Trophoblast cell (in vitro differentiated cells and primary cell): ENCODE measurements at regions not wholly inside any gene's neighbourhood (a gene's known extent, or its start where the extent isn't known, plus 50 kb on each side); places are given as distances from the start of the nearest gene placed in this dataset.
"Not testable (repeated sequence)": the region's sequence is repeated elsewhere in the genome, so short reads cannot be mapped to it uniquely, and the experiment has no call there.

ENCODE experiments used
- DNase-seq, 2 donors: peaks; one replicate each; pipeline ENCODE4 v3.0.0-alpha.2; 2016
- H2AFZ ChIP-seq: 2 replicates; pipeline ENCODE4 v1.6.1; 2013; ENCODE audit warnings: low read length, moderate library complexity, mild to moderate bottlenecking; ENCODE audit not compliant: insufficient read depth, poor library complexity
- H2AK5ac ChIP-seq: 2 replicates; pipeline ENCODE4 v1.6.1; 2013; ENCODE audit warnings: mild to moderate bottlenecking, low read length
- H2BK120ac ChIP-seq: 2 replicates; pipeline ENCODE4 v1.6.1; 2013; ENCODE audit warnings: low read length, mild to moderate bottlenecking, moderate library complexity; ENCODE audit not compliant: insufficient read depth, poor library complexity
- H2BK12ac ChIP-seq: 2 replicates; pipeline ENCODE4 v1.6.1; 2013; ENCODE audit warnings: mild to moderate bottlenecking, low read length, moderate library complexity
- H2BK5ac ChIP-seq: 2 replicates; pipeline ENCODE4 v1.6.1; 2013; ENCODE audit warnings: low read length, low read depth, moderate library complexity, mild to moderate bottlenecking; ENCODE audit not compliant: poor library complexity
- H3K14ac ChIP-seq: 2 replicates; pipeline ENCODE4 v1.6.1; 2013; ENCODE audit warnings: mild to moderate bottlenecking, low read length
- H3K18ac ChIP-seq: 2 replicates; pipeline ENCODE4 v1.6.1; 2013; ENCODE audit warnings: mild to moderate bottlenecking, low read length
- H3K23ac ChIP-seq: 2 replicates; pipeline ENCODE4 v1.6.1; 2013; ENCODE audit warnings: low read length
- H3K27ac ChIP-seq: 2 replicates; pipeline ENCODE4 v1.5.1; 2013; ENCODE audit warnings: low read depth, mild to moderate bottlenecking, inconsistent platforms, low read length, moderate library complexity
- H3K27me3 ChIP-seq: 2 replicates; pipeline ENCODE4 v1.6.1; 2013; ENCODE audit warnings: inconsistent platforms, mild to moderate bottlenecking, low read length, moderate library complexity; ENCODE audit not compliant: insufficient read depth
- H3K36me3 ChIP-seq, 2 experiments: 1 replicate in 1 of 2; 2 replicates in 1 of 2; pipeline ENCODE4 v1.6.1; 2013; ENCODE audit warnings: low read length in 2 of 2, mild to moderate bottlenecking in 2 of 2, moderate library complexity in 1 of 2; ENCODE audit not compliant: insufficient read depth in 2 of 2, control insufficient read depth in 1 of 2
- H3K4ac ChIP-seq: 2 replicates; pipeline ENCODE4 v1.6.1; 2013; ENCODE audit warnings: low read depth, mild to moderate bottlenecking, low read length, moderate library complexity
- H3K4me1 ChIP-seq, 2 experiments: 1 replicate in 1 of 2; 2 replicates in 1 of 2; pipeline ENCODE4 v1.6.1; 2013; ENCODE audit warnings: low read length in 2 of 2, mild to moderate bottlenecking in 2 of 2, moderate library complexity in 1 of 2; ENCODE audit not compliant: insufficient read depth in 2 of 2, control insufficient read depth in 1 of 2
- H3K4me2 ChIP-seq: 2 replicates; pipeline ENCODE4 v1.6.1; 2013; ENCODE audit warnings: inconsistent platforms, mild to moderate bottlenecking, low read length, moderate library complexity
- H3K4me3 ChIP-seq: 2 replicates; pipeline ENCODE4 v1.5.1; 2013; ENCODE audit warnings: mild to moderate bottlenecking, low read depth, low read length, inconsistent platforms
- H3K79me1 ChIP-seq: one replicate; pipeline ENCODE4 v1.6.1; 2013; ENCODE audit warnings: low read length
- H3K79me2 ChIP-seq: 2 replicates; pipeline ENCODE4 v1.6.1; 2013; ENCODE audit warnings: low read length, mild to moderate bottlenecking; ENCODE audit not compliant: control insufficient read depth, insufficient read depth, poor library complexity
- H3K9ac ChIP-seq: 2 replicates; pipeline ENCODE4 v1.6.1; 2013; ENCODE audit warnings: mild to moderate bottlenecking, low read length
- H3K9me3 ChIP-seq: 2 replicates; pipeline ENCODE4 v1.6.1; 2013; ENCODE audit warnings: low read depth, mild to moderate bottlenecking, control low read depth, inconsistent platforms, low read length; ENCODE audit not compliant: insufficient read depth
- H4K12ac ChIP-seq: 2 replicates; pipeline ENCODE4 v1.6.1; 2013; ENCODE audit warnings: low read depth, mild to moderate bottlenecking, low read length, moderate library complexity
- H4K8ac ChIP-seq: 2 replicates; pipeline ENCODE4 v1.6.1; 2013; ENCODE audit warnings: low read depth, mild to moderate bottlenecking, low read length, moderate library complexity
- H4K91ac ChIP-seq: one replicate; pipeline ENCODE4 v1.6.1; 2013; ENCODE audit warnings: low read depth, mild to moderate bottlenecking, low read length, moderate library complexity
- WGBS: extraction: QIAGEN DNeasy Blood & Tissue Kit; methylation state at CpG from one replicate; pipeline ENCODE4 v1.1.7; 2013; ENCODE audit warnings: missing lambda C conversion rate; ENCODE audit not compliant: insufficient read length, insufficient coverage; ENCODE audit errors: extremely low coverage; 5-methylcytosine and 5-hydroxymethylcytosine counted together

DNA sequence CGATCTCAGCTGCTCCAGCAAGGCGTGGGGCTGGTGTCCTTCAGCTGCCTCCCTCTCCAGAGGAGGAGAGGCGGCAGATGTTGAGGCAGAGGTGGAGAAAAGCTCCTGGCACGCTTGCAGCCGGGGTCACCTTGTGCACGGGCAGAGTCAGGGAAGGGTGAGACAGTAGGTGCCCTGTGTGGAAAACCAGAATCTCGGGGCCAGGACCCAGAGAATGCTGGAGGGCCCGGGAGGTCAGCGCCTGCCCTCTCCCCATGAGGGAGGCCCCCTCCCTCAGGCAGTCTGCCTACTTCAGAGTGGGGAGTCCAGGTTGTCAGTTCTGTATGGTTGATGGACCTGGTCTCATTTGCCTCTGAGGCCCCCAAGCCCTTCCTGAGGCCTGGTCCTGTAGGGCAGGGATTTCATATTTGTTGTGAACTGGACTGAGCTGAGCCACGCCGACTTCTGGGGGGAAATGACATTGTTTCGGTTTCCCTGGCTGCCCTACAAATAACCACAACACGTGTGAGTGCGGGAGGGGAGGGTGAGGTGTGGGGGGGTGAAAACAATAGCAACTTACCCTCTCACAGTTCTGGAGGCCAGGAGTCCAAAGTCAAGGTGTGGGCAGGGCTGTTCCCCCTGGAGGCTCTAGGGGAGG lies 174.2 kb downstream of the OR4M2 start:
- H3K4ac ChIP-seq, H2AK5ac ChIP-seq, H3K18ac ChIP-seq, H3K79me1 ChIP-seq, H4K8ac ChIP-seq, H2BK12ac ChIP-seq, H3K27ac ChIP-seq, H3K4me2 ChIP-seq, H3K9ac ChIP-seq, DNase-seq, H3K23ac ChIP-seq, H3K4me3 ChIP-seq, H2BK5ac ChIP-seq, H3K36me3 ChIP-seq, H3K27me3 ChIP-seq, H4K91ac ChIP-seq, H2AFZ ChIP-seq, H3K14ac ChIP-seq, H4K12ac ChIP-seq, H3K79me2 ChIP-seq, H3K4me1 ChIP-seq, H2BK120ac ChIP-seq: not testable (repeated sequence)
- no CpG with 5 or more reads among the region's 14 CpGs for WGBS
- H3K9me3 ChIP-seq = peaks cover 61% of the 10 kb centered on the region

GRCh38 chr15:22255606-22256005 lies 175.3 kb downstream of the OR4M2 start:
- not testable (repeated sequence) for H3K18ac ChIP-seq, H2AK5ac ChIP-seq, H3K23ac ChIP-seq, H3K36me3 ChIP-seq, H3K79me1 ChIP-seq, H2AFZ ChIP-seq, H3K79me2 ChIP-seq, H4K91ac ChIP-seq, H3K4ac ChIP-seq, H3K4me3 ChIP-seq, H2BK12ac ChIP-seq, H2BK120ac ChIP-seq, H4K12ac ChIP-seq, H3K27ac ChIP-seq, H3K4me1 ChIP-seq, H3K4me2 ChIP-seq, DNase-seq, H2BK5ac ChIP-seq, H3K14ac ChIP-seq, H3K9ac ChIP-seq, H4K8ac ChIP-seq, H3K27me3 ChIP-seq
- H3K9me3 ChIP-seq = peaks cover 57% of the 10 kb centered on the region
- WGBS = no CpG with 5 or more reads among the region's 7 CpGs

- not testable (repeated sequence) for H2BK120ac ChIP-seq, H4K8ac ChIP-seq, H3K18ac ChIP-seq, H3K27ac ChIP-seq, H3K4me2 ChIP-seq, DNase-seq, H3K9ac ChIP-seq, H3K36me3 ChIP-seq, H3K4ac ChIP-seq, H3K79me1 ChIP-seq, H3K4me1 ChIP-seq, H3K14ac ChIP-seq, H4K91ac ChIP-seq, H3K4me3 ChIP-seq, H2AK5ac ChIP-seq, H2BK5ac ChIP-seq, H3K79me2 ChIP-seq, H4K12ac ChIP-seq, H2BK12ac ChIP-seq, H2AFZ ChIP-seq, H3K23ac ChIP-seq, H3K27me3 ChIP-seq
- no CpG with 5 or more reads among the region's 20 CpGs for WGBS
- peaks cover 49% of the 10 kb centered on the region for H3K9me3 ChIP-seq
These were observed 176.2 kb downstream of the OR4M2 start for GRCh38 chr15:22256389-22257046.

DNA sequence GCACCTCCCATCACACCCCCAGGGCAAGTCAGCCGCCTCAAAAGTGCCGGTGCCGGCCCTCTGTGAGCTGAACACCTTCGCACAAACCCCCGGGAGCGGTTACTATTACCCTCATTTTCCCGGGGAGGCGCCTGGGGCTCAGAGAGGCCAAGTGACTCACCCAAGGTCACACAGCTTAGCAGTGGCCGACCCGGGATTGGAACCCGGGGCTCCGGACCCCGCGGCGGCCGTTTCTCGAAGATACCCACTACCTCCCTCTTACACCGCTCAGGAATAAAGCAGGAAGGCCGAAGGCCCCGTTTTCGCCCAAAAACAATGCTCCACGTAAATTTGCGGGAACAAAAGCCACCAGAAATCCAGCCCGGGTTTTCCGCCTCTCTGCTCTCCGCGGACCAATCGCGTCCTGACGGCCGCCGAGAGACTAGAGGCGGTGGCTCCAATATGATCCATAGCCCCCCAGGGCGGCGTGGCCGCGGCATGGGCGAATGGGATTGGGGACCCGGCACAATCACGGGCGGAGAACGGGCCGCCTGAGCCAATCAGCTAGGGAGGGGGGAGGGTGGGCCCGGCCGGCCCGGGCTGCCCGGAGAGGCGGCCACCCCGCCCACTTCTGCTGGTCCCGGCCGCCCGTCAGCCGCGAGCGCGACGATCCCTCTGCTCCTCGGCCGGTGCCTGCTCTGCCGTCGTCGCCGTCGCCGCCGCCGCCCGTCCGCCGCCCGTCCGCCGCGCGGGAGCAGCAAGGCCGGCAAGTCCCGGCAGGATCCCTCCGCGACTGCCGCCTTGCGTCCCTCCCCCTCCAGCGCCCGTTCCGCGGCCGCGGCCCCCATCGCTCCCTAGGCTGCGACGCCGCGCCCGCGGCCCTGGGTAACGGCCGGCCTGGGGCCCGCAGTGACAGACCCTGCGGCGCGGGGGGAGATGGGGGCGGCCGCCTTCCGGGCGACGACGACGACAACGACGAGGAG lies 177.0 kb downstream of the OR4M2 start:
- no peak overlapping the region for H2BK12ac ChIP-seq
- H3K18ac ChIP-seq = no peak overlapping the region
- H3K4ac ChIP-seq = no peak overlapping the region
- H3K36me3 ChIP-seq = no peaks in the 10 kb centered on the region
- H4K12ac ChIP-seq = no peak overlapping the region
- no peaks in the 10 kb centered on the region for H3K79me1 ChIP-seq
- H3K4me1 ChIP-seq = no peaks in the 10 kb centered on the region
- H3K4me2 ChIP-seq = no peak overlapping the region
- no peak overlapping the region for H2BK120ac ChIP-seq
- H2AK5ac ChIP-seq = no peak overlapping the region
- H3K79me2 ChIP-seq = no peaks in the 10 kb centered on the region
- DNase-seq = peak in 1 of 2 donors; percentile 43
- H2AFZ ChIP-seq = no peak overlapping the region
- H3K14ac ChIP-seq = no peak overlapping the region
- H3K27me3 ChIP-seq = no peaks in the 10 kb centered on the region
- H4K8ac ChIP-seq = no peak overlapping the region
- H3K4me3 ChIP-seq = no peak overlapping the region
- H2BK5ac ChIP-seq = no peak overlapping the region
- no peak overlapping the region for H3K23ac ChIP-seq
- no peak overlapping the region for H4K91ac ChIP-seq
- H3K27ac ChIP-seq = no peak overlapping the region
- peaks cover 45% of the 10 kb centered on the region for H3K9me3 ChIP-seq
- WGBS = no CpG with 5 or more reads among the region's 109 CpGs
- no peak overlapping the region for H3K9ac ChIP-seq
